ENCODE measurements at regions not wholly inside any gene's neighbourhood (a gene's known extent, or its start where the extent isn't known, plus 50 kb on each side); places are given as distances from the start of the nearest gene placed in this dataset.

DNA sequence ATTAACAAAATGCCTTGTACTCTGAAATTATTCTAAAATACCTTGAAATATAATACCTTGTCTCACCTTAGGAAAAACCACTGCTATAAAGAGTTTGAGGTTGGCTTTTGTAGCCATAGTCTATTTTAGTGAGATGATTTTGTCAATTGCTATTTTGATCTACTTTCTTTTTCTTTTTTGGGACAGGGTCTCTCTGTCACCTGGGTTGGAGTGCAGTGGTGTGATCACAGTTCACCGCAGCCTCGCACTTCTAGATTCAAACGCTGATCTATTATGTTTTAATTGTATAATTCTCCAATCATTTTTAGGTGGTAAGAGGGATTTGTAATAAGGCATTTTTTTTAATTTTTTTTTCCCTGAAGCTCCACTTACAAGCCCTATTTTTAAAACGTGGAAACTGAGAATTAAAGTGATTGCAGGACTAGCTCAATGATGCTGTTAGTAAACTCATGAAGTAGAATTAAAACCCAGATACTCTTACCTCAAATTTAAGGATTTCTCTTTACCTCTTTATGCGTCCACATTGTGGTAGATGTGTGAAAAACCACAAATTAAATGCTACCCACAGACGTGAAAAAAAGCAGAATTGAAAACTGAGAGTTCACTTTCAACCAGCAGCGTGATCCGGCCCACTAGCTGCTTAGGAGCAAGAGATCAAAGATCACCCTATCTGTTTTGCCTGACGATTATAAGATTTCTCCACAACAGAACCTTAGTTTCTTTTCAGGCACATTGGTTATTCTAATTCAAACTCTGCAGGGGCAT lies 384.2 kb downstream of the CGGBP1 start:
- TF ChIP-seq CTCF (IDR thresholded peaks at IDR 0.05): no peak
- no peak for TF ChIP-seq ZFX (IDR thresholded peaks at IDR 0.05; ENCODE audit: borderline replicate concordance)
